ENCODE measurements at regions not wholly inside any gene's neighbourhood (a gene's known extent, or its start where the extent isn't known, plus 50 kb on each side); places are given as distances from the start of the nearest gene placed in this dataset.

DNA sequence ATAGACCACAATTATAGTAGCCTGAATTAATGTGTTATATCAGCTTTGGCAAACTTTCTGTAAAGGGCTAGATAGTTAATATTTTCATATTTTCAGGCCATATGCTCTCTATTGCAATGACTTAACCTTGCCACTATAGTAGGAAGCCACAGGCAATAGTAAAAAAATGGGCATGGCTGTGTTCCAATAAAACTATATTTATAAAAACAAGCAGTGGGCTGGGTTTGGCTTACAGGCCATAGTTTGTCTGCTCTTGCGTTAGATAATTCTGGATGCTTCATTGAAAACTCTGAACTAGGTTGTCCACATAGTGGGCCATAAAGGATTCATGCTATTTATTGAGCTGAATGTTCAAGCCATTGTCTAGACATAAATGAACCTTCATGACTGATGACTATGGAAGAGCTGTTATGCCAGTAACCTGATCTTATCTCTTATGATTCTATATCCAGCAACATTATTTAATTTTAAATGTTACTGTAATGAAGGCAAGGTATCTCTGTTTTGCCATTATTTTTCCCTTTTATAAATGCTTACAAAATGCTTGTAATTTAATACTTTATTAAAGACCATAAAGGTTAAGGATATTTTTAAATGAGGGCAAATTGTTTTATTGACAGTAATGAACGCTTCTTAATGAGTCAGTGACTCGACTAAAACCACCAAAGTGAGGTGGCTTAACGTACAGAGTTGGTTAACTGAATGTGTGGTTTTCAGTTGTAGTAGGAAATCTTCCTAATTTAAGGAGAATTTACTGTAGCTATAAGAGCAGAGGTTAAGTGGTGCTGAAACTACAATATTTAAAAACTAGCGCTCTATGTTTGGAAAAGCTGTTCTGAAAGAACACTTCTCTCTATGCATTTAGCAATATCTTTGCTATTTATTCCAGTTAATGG is 560.6 kb downstream of the PRR16 start:
- TF ChIP-seq POLR2AphosphoS5 (IDR thresholded peaks at IDR 0.05): no peak
- no peak for TF ChIP-seq CTCF (IDR thresholded peaks at IDR 0.05)
- TF ChIP-seq EP300 (IDR thresholded peaks at IDR 0.05): no peak
- no peak for TF ChIP-seq POLR2A (IDR thresholded peaks at IDR 0.05)
